Esophagus muscularis mucosa (tissue), 3 donors: ENCODE measurements at regions not wholly inside any gene's neighbourhood (a gene's known extent, or its start where the extent isn't known, plus 50 kb on each side); places are given as distances from the start of the nearest gene placed in this dataset.

ENCODE experiments used
- CTCF ChIP-seq, 3 experiments: fragments of 200-600 bp in 2 of 3; fragments of 450-650 bp in 1 of 3; sonication (generic) in 2 of 3; IDR thresholded peaks; one replicate each; pipeline ENCODE4 v1.5.1; 2017 to 2019; ENCODE audit warnings: antibody characterized with exemption in 3 of 3, mild to moderate bottlenecking in 2 of 3, moderate library complexity in 1 of 3
- EP300 ChIP-seq: sonication (generic); formaldehyde crosslinking; IDR thresholded peaks from one replicate; pipeline ENCODE4 v1.6.1; 2017; ENCODE audit warnings: antibody characterized with exemption

- TF ChIP-seq CTCF (IDR thresholded peaks at IDR 0.05) (no peak), EP300 (no peak)
Measured at GRCh38 chr1:188857526-188858087, 1620.1 kb downstream of the BRINP3 start.
